ENCODE measurements at regions not wholly inside any gene's neighbourhood (a gene's known extent, or its start where the extent isn't known, plus 50 kb on each side); places are given as distances from the start of the nearest gene placed in this dataset.

- Histone ChIP-seq H3K4me3 (no peak overlapping the region), H3K36me3 (no peaks in the 10 kb centered on the region), H3K9me3 (peaks cover 5 to 6% of the 10 kb centered on the region in 2 donors), H3K4me1 (no peaks in the 10 kb centered on the region), H3K27ac (no peak overlapping the region), H3K27me3 (no peaks in the 10 kb centered on the region)
- DNase-seq (ENCODE audit: low spot score in 2 of 2), result no peak
- intact Hi-C loops (cut with DNase I; ENCODE audit: low total_unique reads), result no loop called here
- TF ChIP-seq CTCF (IDR thresholded peaks at IDR 0.05), result no peak
Observed at GRCh38 chr18:10289251-10289650, 165.2 kb upstream of the APCDD1 start.

GRCh38 chr18:10289951-10290637 is 164.3 kb upstream of the APCDD1 start:
- Histone ChIP-seq H3K27me3 (no peaks in the 10 kb centered on the region), H3K4me1 (no peaks in the 10 kb centered on the region), H3K9me3 (peaks cover 5 to 6% of the 10 kb centered on the region in 2 donors), H3K4me3 (no peak overlapping the region), H3K36me3 (no peaks in the 10 kb centered on the region), H3K27ac (no peak overlapping the region)
- no peak for DNase-seq (ENCODE audit: low spot score in 2 of 2)
- TF ChIP-seq POLR2AphosphoS5 (IDR thresholded peaks at IDR 0.05) (no peak), CTCF (IDR thresholded peaks at IDR 0.05) (no peak), POLR2A (IDR thresholded peaks at IDR 0.05) (no peak)
- intact Hi-C loops (cut with DNase I; ENCODE audit: low total_unique reads), result loop anchor here (10.0 kb wide), 1 partner anchor 1425 kb away; no protein-coding TSS in a partner anchor

GRCh38 chr18:10290638-10291235 is 163.7 kb upstream of the APCDD1 start:
- no peak overlapping the region for H3K4me3 ChIP-seq
- TF ChIP-seq POLR2A (IDR thresholded peaks at IDR 0.05) (no peak), CTCF (IDR thresholded peaks at IDR 0.05) (no peak), POLR2AphosphoS5 (IDR thresholded peaks at IDR 0.05) (no peak)
- H3K27me3 ChIP-seq, result no peaks in the 10 kb centered on the region
- peaks cover 5 to 6% of the 10 kb centered on the region in 2 donors for H3K9me3 ChIP-seq
- intact Hi-C loops (cut with DNase I; ENCODE audit: low total_unique reads), result loop anchor here (10.0 kb wide), 1 partner anchor 1426 kb away; no protein-coding TSS in a partner anchor
- H3K4me1 ChIP-seq, result no peaks in the 10 kb centered on the region
- no peak for DNase-seq (ENCODE audit: low spot score in 2 of 2)
- H3K36me3 ChIP-seq, result no peaks in the 10 kb centered on the region
- H3K27ac ChIP-seq, result no peak overlapping the region

GRCh38 chr18:10291568-10291981 is 162.9 kb upstream of the APCDD1 start:
- intact Hi-C loops (cut with DNase I; ENCODE audit: low total_unique reads), result loop anchor here (10.0 kb wide), 1 partner anchor 1427 kb away; no protein-coding TSS in a partner anchor
- Histone ChIP-seq H3K36me3 (no peaks in the 10 kb centered on the region), H3K9me3 (peaks cover 5 to 6% of the 10 kb centered on the region in 2 donors), H3K27me3 (no peaks in the 10 kb centered on the region), H3K4me1 (no peaks in the 10 kb centered on the region), H3K27ac (no peak overlapping the region), H3K4me3 (no peak overlapping the region)
- TF ChIP-seq CTCF (IDR thresholded peaks at IDR 0.05) (no peak), POLR2AphosphoS5 (IDR thresholded peaks at IDR 0.05) (no peak), POLR2A (IDR thresholded peaks at IDR 0.05) (no peak)
- DNase-seq (ENCODE audit: low spot score in 2 of 2), result no peak

- H3K4me1 ChIP-seq, result no peaks in the 10 kb centered on the region
Observed at GRCh38 chr18:10293966-10294365, 160.5 kb upstream of the APCDD1 start.

More at GRCh38 chr18:10293966-10294365, 160.5 kb upstream of the APCDD1 start:
- intact Hi-C loops (cut with DNase I; ENCODE audit: low total_unique reads), result loop anchor here (10.0 kb wide), 1 partner anchor 1429 kb away; no protein-coding TSS in a partner anchor
- no peak overlapping the region for H3K27ac ChIP-seq
- no peak for DNase-seq (ENCODE audit: low spot score in 2 of 2)
- no peaks in the 10 kb centered on the region for H3K27me3 ChIP-seq
- H3K9me3 ChIP-seq, result peaks cover under 1 to 2% of the 10 kb centered on the region in 2 donors
- H3K36me3 ChIP-seq, result no peaks in the 10 kb centered on the region
- TF ChIP-seq POLR2AphosphoS5 (IDR thresholded peaks at IDR 0.05) (no peak), POLR2A (IDR thresholded peaks at IDR 0.05) (no peak), CTCF (IDR thresholded peaks at IDR 0.05) (no peak)
- no peak overlapping the region for H3K4me3 ChIP-seq

Data from breast epithelium (tissue), 4 donors.